Vagina (tissue), 2 donors: ENCODE measurements at regions not wholly inside any gene's neighbourhood (a gene's known extent, or its start where the extent isn't known, plus 50 kb on each side); places are given as distances from the start of the nearest gene placed in this dataset.

Experiments
- POLR2A ChIP-seq, 2 donors: fragments of 450-650 bp; IDR thresholded peaks; one replicate each; pipeline ENCODE4 v1.6.1; 2017; ENCODE audit warnings: antibody characterized with exemption in 2 of 2, mild to moderate bottlenecking in 2 of 2, moderate library complexity in 2 of 2
- TF ChIP-seq, protein P1 (sequence below), 3 experiments: fragments of 450-650 bp in 2 of 3; fragments of 200-600 bp in 1 of 3; sonication (generic) in 1 of 3; IDR thresholded peaks; one replicate each; pipeline ENCODE4 v1.5.1; 2017 to 2019; ENCODE audit warnings: antibody characterized with exemption in 3 of 3, mild to moderate bottlenecking in 2 of 3, moderate library complexity in 2 of 3

DNA sequence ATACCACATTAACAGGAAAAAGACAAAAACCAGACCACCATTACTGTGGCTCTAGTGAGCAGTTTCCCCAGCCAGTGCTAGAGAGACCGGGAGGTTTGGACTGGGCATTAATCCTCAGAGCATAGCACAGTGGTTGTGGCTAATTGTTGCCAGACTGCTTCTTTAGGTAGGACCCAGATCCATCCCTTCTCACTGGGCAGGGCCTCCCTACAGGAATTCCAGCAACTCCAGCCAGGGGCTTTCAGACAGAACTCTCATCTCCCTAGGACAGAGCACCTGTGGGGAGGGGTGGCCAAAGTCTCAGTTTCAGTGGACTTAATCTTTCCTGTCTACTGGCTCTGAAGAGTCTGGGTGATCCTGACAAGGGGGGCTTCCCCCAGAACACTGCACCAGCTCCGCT is 759.6 kb downstream of the SQOR start:
- TF ChIP-seq POLR2A (IDR thresholded peaks at IDR 0.05): no peak
- TF ChIP-seq, protein P1, sequence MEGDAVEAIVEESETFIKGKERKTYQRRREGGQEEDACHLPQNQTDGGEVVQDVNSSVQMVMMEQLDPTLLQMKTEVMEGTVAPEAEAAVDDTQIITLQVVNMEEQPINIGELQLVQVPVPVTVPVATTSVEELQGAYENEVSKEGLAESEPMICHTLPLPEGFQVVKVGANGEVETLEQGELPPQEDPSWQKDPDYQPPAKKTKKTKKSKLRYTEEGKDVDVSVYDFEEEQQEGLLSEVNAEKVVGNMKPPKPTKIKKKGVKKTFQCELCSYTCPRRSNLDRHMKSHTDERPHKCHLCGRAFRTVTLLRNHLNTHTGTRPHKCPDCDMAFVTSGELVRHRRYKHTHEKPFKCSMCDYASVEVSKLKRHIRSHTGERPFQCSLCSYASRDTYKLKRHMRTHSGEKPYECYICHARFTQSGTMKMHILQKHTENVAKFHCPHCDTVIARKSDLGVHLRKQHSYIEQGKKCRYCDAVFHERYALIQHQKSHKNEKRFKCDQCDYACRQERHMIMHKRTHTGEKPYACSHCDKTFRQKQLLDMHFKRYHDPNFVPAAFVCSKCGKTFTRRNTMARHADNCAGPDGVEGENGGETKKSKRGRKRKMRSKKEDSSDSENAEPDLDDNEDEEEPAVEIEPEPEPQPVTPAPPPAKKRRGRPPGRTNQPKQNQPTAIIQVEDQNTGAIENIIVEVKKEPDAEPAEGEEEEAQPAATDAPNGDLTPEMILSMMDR (IDR thresholded peaks at IDR 0.05): no peak
